GM23338 (cell line): ENCODE measurements at regions not wholly inside any gene's neighbourhood (a gene's known extent, or its start where the extent isn't known, plus 50 kb on each side); places are given as distances from the start of the nearest gene placed in this dataset.
A peak's percentile ranks its signal among the peaks of the same experiment; 100 is the strongest.

ENCODE experiments used
- ATAC-seq: fragments of 200-7000 bp; cut with Tn5 transposase; 3 replicates; pipeline ENCODE4 v1.9.1; 2020
- DNase-seq: peaks from one replicate; pipeline ENCODE4 v3.0.0-alpha.2; 2015; ENCODE audit warnings: low spot score
- H2AFZ ChIP-seq: fragments of 200-600 bp; sonication (generic); 2 replicates; pipeline ENCODE4 v1.8.0; 2016; ENCODE audit warnings: antibody characterized with exemption, mild to moderate bottlenecking, moderate library complexity
- H3F3A ChIP-seq: fragments of 200-600 bp; sonication (generic); replicated peaks from 2 replicates; pipeline ENCODE4 v1.8.0; 2017; ENCODE audit warnings: antibody characterized with exemption, mixed run types, low read depth
- H3K27ac ChIP-seq: fragments of 200-600 bp; sonication (generic); 2 replicates; pipeline ENCODE4 v1.6.1; 2016; ENCODE audit warnings: low read depth
- H3K27me3 ChIP-seq: fragments of 200-600 bp; sonication (generic); 2 replicates; pipeline ENCODE4 v1.8.0; 2016; ENCODE audit warnings: mild to moderate bottlenecking, mixed run types, moderate library complexity; ENCODE audit not compliant: insufficient read depth
- H3K36me3 ChIP-seq: fragments of 200-600 bp; sonication (generic); 2 replicates; pipeline ENCODE4 v1.8.0; 2016; ENCODE audit warnings: mild to moderate bottlenecking; ENCODE audit not compliant: insufficient read depth
- H3K4me1 ChIP-seq: fragments of 200-600 bp; sonication (generic); 2 replicates; pipeline ENCODE4 v1.8.0; 2016; ENCODE audit warnings: mild to moderate bottlenecking, moderate library complexity; ENCODE audit not compliant: insufficient read depth
- H3K4me2 ChIP-seq: fragments of 200-600 bp; sonication (generic); 2 replicates; pipeline ENCODE4 v1.7.1; 2017; ENCODE audit warnings: mixed run types
- H3K4me3 ChIP-seq: fragments of 200-600 bp; sonication (generic); 2 replicates; pipeline ENCODE4 v1.6.1; 2016; ENCODE audit warnings: mixed run types
- H3K79me2 ChIP-seq: fragments of 200-600 bp; sonication (generic); replicated peaks from 2 replicates; pipeline ENCODE4 v1.8.0; 2017; ENCODE audit warnings: mild to moderate bottlenecking; ENCODE audit not compliant: insufficient read depth
- H3K9me2 ChIP-seq: fragments of 200-600 bp; sonication (generic); 2 replicates; pipeline ENCODE4 v1.8.0; 2017; ENCODE audit not compliant: insufficient read depth
- H4K20me1 ChIP-seq: fragments of 200-600 bp; sonication (generic); replicated peaks from 2 replicates; pipeline ENCODE4 v1.8.0; 2017; ENCODE audit warnings: mild to moderate bottlenecking; ENCODE audit not compliant: insufficient read depth
- H3K27ac Mint-ChIP-seq: 2 replicates; pipeline ENCODE4 v1.8.0; 2020; ENCODE audit warnings: inconsistent platforms, mild to moderate bottlenecking, moderate library complexity, mixed read lengths
- H3K27me3 Mint-ChIP-seq: 3 replicates; pipeline ENCODE4 v1.8.0; 2022; ENCODE audit warnings: low read depth, mild to moderate bottlenecking, moderate library complexity, mixed read lengths, inconsistent platforms; ENCODE audit not compliant: insufficient read depth, poor library complexity
- H3K36me3 Mint-ChIP-seq: 3 replicates; pipeline ENCODE4 v1.8.0; 2021; ENCODE audit warnings: low read depth, mild to moderate bottlenecking, inconsistent platforms, moderate library complexity, mixed read lengths
- H3K4me1 Mint-ChIP-seq: 3 replicates; pipeline ENCODE4 v1.8.0; 2020; ENCODE audit warnings: mild to moderate bottlenecking, inconsistent platforms, mixed read lengths
- H3K4me3 Mint-ChIP-seq: 3 replicates; pipeline ENCODE4 v1.8.0; 2021; ENCODE audit warnings: moderate library complexity, mild to moderate bottlenecking, inconsistent platforms, mixed read lengths
- H3K9me3 Mint-ChIP-seq: 3 replicates; pipeline ENCODE4 v1.8.0; 2020; ENCODE audit warnings: moderate library complexity, mild to moderate bottlenecking, inconsistent platforms, mixed read lengths
- CTCF ChIP-seq, 2 experiments: fragments of 200-600 bp in 1 of 2; sonication (generic) in 1 of 2; conservative IDR thresholded peaks; 2 replicates each; pipeline versions ENCODE4 v1.5.1 to v1.6.1; 2016 to 2017; ENCODE audit warnings: antibody characterized with exemption in 2 of 2, low read depth in 2 of 2, mild to moderate bottlenecking in 2 of 2, moderate library complexity in 1 of 2
- NANOG ChIP-seq: IDR thresholded peaks from 2 replicates; pipeline ENCODE4 v1.6.1; 2016; ENCODE audit warnings: antibody characterized with exemption, borderline replicate concordance
- ZNF462 ChIP-seq: fragments of 250-450 bp; sonication (Bioruptor Pico); IDR thresholded peaks from 2 replicates; pipeline ENCODE4 v1.5.0; 2020; ENCODE audit warnings: mild to moderate bottlenecking, moderate library complexity

GRCh38 chr14:99035712-99036610 lies 236.0 kb downstream of the BCL11B start:
- Histone ChIP-seq H3K4me3 (no peak overlapping the region), H4K20me1 (no peaks in the 10 kb centered on the region), H3K4me1 (0 out of 2 replicates have a peak, but pooled peaks cover 3% of the 10 kb centered on the region), H3K79me2 (no peaks in the 10 kb centered on the region), H3K4me2 (peak overlapping the region; percentile 26; the same call in 1 of the 2 replicates), H3F3A (0 out of 2 replicates have a peak, but pooled peaks cover 4% of the 10 kb centered on the region), H2AFZ (peak overlapping the region; percentile 94), H3K9me2 (no peaks in the 10 kb centered on the region), H3K27me3 (no peaks in the 10 kb centered on the region), H3K36me3 (no peaks in the 10 kb centered on the region), H3K27ac (0 out of 2 replicates have a peak overlapping the region, but pooled peaks have one; percentile 32)
- H3K9me3 Mint-ChIP-seq, result peaks cover 15% of the 10 kb centered on the region
- no peak overlapping the region for H3K27ac Mint-ChIP-seq
- DNase-seq (peak; percentile 82), ATAC-seq (peak; percentile 91)
- H3K4me1 Mint-ChIP-seq, result peaks cover 25% of the 10 kb centered on the region
- peaks cover 11% of the 10 kb centered on the region for H3K27me3 Mint-ChIP-seq
- no peaks in the 10 kb centered on the region; the same call in 2 of the 3 replicates for H3K36me3 Mint-ChIP-seq
- 0 out of 3 replicates have a peak overlapping the region, but pooled peaks have one; percentile 17 for H3K4me3 Mint-ChIP-seq
- TF ChIP-seq ZNF462 (CRISPR knock-in tag), result peak; percentile 64; the same call in 1 of the 2 replicates
- peak in 1 of 2 experiments; percentile 22; a peak in 1 of 4 replicates for TF ChIP-seq CTCF (conservative IDR thresholded peaks at IDR 0.05; ENCODE audit: low read depth in 2 of 2)
- TF ChIP-seq NANOG, result no peak
